ENCODE measurements at regions not wholly inside any gene's neighbourhood (a gene's known extent, or its start where the extent isn't known, plus 50 kb on each side); places are given as distances from the start of the nearest gene placed in this dataset.

DNA sequence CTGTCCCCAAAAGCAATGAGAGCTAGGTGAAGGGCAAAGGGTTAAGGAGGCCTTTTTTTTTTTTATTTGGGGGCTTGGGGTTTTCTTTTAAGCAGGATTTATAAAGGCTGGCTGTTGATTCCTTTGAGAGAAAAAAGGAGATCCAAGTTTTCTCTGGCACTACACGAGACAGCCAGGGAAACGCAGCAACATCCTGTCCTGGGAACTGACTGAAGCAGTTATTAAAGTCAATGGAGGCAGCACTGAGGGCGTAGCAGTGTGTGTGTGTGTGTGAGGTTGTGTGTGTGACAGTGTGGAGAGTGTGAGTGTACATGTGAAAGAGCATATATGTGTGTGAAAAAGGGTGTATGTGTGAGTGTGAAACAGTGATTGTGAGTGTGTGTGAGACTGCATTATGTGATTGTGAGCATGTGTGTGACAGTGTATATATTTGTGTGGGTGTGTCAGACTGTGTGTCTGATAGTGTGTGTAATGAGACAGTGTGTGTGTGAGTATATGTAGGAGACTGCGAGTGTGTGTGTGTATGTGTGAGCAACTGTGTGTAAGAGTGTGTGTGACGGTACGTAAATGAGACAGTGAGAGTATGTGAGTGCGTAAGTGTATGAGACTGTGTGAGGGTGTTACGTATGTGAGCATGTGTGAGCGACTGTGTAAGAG, 65.9 kb upstream of the TIAM1 start:
- no peak for DNase-seq (ENCODE audit: low read depth)

DNA sequence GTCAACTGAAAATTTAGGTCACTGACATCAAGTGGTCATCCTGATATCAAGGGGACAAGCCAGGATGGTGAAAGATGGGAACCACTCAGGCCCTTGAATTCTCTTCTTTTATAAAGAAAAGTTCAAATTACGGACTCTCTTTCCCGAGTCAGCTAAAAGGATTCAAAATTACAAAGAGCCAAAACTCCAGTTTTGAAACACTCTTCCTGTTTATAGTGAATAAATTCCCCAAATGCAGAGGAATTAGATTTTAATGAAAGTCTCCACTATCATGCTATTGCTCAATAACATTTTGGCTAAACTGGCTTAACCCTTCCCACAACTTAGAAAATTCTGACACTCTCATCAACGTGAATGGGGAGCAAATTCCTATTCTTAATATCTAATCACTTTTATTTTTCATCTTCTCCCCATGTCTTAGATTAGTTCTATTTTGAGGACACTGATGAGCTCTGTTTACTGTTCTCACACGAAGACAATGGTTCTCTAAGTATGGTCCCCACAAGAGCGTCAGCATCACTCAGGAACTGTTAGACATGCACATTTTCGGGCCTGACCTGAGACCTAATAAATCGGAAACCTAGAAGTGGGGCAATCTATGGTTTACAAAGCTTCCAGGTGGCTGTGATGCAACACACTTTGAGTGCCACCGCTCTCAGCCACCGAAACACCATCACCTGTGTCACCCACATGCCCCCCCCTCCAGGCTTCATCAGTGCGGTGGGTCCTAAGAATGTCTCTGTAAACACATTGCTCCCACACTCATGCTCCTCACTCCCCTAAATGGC, 64.4 kb upstream of the TIAM1 start:
- no peak for DNase-seq (ENCODE audit: low read depth)

DNA sequence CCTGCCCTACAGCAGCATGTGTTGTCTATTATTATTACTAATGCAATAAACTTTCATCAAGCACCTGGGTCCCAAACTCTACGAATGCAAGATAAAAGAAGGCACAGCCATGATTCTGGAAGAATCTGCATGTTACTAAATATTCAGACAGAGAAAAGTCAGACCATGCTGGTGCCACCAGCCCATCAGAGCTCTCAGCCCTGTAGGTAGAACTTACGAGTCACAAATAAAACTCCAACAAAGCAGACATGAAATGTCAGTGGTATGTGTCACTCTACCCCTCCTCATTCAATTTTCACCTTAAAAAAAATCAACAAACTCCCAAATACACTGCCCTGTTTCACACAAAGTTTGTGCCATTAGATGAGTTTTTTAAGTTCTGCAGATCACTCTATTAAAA, 62.4 kb upstream of the TIAM1 start:
- no peak for DNase-seq (ENCODE audit: low read depth)

DNA sequence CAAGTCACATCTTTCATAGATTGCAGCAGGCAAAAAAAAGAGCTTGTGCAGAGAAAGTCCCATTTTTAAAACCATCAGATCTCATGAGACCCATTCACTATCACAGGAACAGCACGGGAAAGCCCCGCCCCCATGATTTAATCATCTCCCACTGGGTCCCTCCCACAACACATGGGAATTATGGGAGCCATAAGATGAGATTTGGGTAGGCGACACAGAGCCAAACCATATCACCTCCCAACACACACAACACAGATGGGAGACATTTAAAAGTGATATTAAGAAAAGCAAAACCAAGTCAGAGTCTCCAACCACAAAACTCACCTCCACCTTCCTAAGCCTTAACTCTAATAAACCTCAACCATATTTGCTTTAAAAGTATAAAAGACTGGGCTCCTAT, 61.5 kb upstream of the TIAM1 start:
- DNase-seq (ENCODE audit: low read depth) = no peak

DNA sequence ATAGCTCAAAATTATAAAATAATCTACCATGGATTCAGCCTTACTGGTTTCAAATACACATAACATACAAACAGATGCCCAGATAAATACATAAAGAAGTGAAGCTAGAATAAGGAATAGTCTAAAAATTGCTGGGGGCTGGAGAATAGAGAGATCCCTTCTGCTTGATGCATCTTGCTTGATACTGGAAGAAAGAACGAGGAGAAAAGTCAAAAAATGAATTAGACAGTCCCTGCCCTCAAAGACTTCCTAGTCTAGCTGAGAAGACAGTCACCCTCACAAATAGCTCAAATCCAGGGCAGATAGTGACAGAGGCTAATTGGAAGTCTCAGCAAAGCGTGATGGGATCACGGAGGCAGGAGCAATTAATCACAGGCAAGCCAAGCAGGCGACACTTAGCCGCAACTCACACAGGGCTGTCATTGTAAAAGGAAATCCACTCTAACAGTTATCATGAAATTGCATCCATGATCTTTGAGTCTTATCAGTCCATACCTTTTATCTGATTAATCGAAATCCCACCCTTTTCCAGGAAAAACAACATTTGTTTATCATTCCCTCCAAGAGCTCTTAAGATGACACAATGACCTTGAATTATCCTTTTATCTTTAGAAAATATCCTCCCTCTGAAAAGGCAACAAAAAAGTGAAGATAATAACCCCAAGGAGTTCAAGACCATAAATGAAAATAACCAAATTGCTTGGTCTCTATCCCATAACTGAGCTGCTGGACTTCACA, 59.7 kb upstream of the TIAM1 start:
- DNase-seq (ENCODE audit: low read depth) = no peak

DNA sequence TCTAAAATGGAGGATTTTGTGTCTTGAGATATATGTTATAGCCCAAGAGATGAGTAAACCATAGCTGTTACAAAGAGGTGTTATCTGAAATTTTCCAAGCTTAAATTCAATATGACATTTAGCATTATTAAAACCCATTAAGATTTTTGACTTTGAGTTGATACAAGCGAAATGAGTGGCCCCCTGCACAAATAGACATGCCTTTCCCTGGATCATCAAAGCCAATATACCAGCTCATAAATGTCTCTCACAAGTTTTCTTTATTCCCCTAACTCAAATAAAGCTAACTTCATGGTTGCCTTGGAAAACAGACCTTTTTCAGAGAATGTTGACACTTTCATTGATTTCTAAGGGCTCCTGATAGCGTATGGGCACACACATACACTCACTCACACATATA, 55.5 kb upstream of the TIAM1 start:
- DNase-seq (ENCODE audit: low read depth) = no peak

DNA sequence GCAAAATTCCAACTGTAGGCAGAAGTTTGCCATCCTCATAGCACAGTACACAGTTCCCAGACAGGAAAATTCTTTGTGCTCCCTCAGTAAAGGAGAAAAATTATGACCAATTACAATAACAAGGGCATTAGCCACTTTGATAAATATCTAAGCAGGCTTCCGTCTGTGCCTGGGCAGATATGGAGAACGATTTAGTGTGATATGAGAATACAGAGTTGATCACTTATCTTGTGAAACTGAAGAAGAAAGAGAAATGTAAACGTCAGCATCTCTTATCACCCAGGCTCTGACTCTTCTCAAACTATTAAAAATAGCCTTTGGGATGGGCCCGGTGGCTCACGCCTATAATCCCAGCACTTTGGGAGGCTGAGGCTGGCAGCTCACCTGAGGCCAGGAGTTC, 54.5 kb upstream of the TIAM1 start:
- no peak for DNase-seq (ENCODE audit: low read depth)

DNA sequence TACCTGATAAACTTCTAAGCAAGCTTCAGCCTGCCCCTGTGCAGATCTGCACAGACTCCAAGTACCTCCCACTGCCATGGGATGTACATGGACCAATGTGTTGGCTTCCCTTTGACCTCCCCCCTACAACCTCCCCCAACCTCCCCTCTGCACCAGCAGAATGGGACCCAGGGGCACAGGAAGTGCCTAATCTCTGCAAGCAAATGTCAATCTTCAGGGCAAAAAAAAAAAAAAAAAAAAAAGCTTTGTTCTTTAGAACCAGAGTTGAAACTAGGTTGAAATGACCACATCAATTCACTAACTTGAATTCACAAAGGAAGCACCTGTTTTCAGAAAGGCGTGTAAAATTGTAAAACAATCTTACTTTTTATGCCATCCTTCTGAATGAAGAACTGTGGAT, 53.9 kb upstream of the TIAM1 start:
- peak; percentile 7 for DNase-seq (ENCODE audit: low read depth)

DNA sequence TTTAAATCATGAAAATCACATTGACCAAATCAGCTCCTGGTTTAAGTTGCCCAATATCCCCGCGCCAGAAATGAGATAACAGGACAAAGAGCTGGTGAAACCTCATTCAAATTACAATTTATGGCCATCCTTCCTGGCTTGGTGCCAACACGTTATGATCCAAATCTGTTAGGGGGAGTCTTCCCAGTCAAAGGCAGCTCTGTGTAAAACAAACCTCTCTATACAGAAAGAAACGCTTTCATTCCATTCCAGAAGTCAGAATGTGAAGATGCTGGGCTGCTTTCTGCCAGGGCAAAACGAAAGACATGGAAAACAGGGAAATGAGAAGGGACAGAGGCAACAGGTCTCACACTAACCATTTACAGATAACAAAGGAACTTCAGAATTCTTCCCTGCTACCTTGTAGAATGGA, 53.5 kb upstream of the TIAM1 start:
- no peak for DNase-seq (ENCODE audit: low read depth)

DNA sequence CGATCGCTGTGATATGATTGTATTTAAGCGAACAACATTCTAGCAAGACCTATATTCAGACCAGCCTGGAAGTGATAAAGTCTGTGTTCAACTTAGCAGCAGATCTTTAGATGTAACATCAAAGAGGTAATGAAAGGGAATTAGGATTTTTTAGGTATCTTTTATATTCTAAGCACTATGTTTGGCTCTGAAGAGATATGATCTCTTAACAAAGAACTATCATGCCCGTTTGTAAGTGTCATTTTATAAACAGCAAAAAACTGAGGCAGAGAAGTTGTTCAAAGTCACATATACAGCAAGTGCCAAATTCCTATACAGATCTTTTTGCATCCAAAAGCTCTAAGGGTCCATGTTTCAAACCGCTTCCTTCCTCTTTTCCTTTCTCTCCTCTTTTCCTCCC, 53.0 kb upstream of the TIAM1 start:
- no peak for DNase-seq (ENCODE audit: low read depth)

DNA sequence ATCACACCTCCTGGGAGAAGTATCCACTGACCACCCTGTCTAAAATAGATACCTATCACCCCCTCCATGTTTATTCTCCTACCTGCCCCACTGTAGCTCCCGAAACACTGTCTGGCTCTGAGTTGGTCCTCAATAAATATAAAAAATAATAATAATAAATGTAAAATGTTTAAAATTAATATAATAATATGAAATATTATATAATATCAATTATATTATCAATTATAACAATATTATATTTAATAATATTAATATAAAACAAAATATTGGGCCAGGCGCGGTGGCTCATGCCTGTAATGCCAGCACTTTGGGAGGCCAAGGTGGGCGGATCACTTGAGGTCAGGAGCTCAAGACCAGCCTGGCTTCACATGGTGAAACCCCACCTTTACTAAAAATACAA, 52.3 kb upstream of the TIAM1 start:
- no peak for DNase-seq (ENCODE audit: low read depth)

DNA sequence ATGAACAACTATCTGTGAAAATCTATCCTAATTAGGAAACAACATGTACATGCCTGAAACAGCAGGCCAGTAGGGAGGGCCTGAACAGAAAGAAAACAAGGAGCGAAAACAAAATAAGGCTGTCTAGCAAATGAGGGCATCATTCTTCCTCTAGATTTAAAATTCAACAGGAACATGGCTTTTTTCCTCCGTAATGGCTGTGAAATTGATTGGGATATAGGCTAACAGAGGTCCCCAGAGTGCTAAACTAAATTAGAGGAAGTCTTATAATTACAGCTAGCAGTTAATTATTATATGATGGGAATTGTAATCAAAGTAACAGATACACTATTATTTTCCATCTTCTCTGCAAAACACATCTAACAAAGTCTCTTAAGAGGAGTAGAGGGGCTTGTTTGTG, 51.7 kb upstream of the TIAM1 start:
- DNase-seq (ENCODE audit: low read depth) = no peak

DNA sequence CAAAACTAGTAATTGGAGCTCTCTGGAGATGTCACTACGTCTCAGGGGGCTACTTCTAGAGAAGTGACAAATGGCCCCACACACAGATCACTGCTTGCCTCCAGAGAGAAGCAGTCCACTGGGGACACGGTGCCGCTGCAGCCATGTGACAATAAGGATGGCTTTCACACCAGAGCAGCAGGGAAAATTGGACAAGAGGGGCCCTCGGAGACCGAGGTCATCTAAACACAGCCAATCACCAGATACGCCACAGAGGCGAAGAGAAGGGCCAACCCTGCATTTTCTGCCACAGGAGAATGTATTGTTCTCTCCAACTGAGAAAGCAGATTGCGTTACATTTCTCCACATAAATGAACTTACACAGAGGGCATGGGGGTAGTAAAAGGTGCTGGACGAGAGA, 51.2 kb upstream of the TIAM1 start:
- no peak for DNase-seq (ENCODE audit: low read depth)

DNA sequence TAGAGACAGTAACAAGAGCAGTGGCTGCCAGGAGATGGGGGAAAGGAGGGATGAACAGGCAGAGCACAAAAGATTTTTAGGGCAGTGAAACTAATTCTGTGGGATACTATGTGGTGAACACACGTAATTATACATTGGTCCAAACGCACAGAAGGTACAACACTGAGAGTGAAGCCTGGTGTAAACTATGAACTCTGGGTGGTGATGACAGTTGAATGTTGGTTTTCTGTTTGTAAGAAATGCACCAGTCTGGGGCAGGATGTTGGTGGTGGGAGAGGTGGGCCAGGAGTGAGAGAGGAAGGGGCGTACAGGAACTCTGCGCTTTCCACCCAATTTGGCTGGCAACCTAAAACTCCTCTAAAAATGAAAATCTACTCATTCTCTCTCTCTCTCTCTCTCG, 50.2 kb upstream of the TIAM1 start:
- DNase-seq (ENCODE audit: low read depth) = no peak

All from T-helper 22 cell (primary cell).